ENCODE measurements at regions not wholly inside any gene's neighbourhood (a gene's known extent, or its start where the extent isn't known, plus 50 kb on each side); places are given as distances from the start of the nearest gene placed in this dataset.

DNA sequence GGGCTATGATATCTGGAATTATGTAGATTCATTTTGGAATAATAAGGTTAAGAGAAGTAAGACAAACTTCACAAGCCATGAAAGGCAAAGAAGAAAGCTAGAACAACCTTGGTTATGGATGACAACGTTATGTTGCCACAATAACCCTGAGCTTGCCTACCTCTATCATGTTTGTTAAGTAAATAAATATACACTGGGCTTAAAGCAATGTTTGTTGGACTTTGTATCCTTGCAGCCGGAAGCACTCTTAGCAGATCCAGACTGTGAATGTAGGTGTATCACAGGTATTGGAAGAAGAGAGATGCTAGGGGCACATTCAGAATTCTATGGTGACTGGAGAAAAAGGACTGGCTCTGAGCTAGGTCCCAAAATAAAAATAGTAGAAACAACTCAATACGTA is 214.4 kb downstream of the HS3ST1 start:
- TF ChIP-seq, protein P1, sequence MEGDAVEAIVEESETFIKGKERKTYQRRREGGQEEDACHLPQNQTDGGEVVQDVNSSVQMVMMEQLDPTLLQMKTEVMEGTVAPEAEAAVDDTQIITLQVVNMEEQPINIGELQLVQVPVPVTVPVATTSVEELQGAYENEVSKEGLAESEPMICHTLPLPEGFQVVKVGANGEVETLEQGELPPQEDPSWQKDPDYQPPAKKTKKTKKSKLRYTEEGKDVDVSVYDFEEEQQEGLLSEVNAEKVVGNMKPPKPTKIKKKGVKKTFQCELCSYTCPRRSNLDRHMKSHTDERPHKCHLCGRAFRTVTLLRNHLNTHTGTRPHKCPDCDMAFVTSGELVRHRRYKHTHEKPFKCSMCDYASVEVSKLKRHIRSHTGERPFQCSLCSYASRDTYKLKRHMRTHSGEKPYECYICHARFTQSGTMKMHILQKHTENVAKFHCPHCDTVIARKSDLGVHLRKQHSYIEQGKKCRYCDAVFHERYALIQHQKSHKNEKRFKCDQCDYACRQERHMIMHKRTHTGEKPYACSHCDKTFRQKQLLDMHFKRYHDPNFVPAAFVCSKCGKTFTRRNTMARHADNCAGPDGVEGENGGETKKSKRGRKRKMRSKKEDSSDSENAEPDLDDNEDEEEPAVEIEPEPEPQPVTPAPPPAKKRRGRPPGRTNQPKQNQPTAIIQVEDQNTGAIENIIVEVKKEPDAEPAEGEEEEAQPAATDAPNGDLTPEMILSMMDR (IDR thresholded peaks at IDR 0.05), result no peak
- no peak for TF ChIP-seq POLR2AphosphoS5 (IDR thresholded peaks at IDR 0.05; ENCODE audit: insufficient read depth in 1 of 2, low read depth in 1 of 2)
